ENCODE measurements at regions not wholly inside any gene's neighbourhood (a gene's known extent, or its start where the extent isn't known, plus 50 kb on each side); places are given as distances from the start of the nearest gene placed in this dataset.
A peak's percentile ranks its signal among the peaks of the same experiment; 100 is the strongest.

DNA sequence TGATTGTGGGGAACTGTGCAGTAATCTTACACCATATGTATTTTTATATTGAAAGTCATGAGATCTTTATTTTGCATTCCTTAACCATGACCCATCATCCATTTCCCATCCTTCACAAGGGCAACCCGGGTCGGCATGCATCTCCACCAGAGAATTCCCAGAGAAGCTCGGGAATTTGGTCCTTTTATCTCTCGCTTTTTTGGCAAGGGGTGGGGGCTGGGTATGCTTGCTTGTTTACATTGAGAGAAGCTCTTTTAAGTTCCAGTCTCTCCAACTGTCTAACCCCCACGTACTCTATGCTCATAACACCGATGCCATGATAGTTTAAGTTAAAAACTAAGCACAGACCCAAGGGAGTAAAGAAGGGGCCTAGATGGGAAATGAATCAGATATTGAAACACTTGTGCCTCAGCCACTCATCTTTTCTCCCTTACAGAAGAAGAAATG is 109.9 kb upstream of the NFIB start:
- TF ChIP-seq, protein P1, sequence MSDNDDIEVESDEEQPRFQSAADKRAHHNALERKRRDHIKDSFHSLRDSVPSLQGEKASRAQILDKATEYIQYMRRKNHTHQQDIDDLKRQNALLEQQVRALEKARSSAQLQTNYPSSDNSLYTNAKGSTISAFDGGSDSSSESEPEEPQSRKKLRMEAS (IDR thresholded peaks at IDR 0.05; ENCODE audit: insufficient read depth, insufficient read length) = no peak
- TF ChIP-seq FOS (IDR thresholded peaks at IDR 0.05; ENCODE audit: borderline replicate concordance, insufficient read depth, low read length) (peak; percentile 56), JUN (IDR thresholded peaks at IDR 0.05; ENCODE audit: borderline replicate concordance, insufficient read depth, insufficient read length, low read depth) (peak; percentile 49), GATA2 (IDR thresholded peaks at IDR 0.05; ENCODE audit: insufficient read depth, insufficient read length, low read depth, low read length) (no peak), EZH2 (IDR thresholded peaks at IDR 0.05; ENCODE audit: borderline replicate concordance, low read depth, low read length, severe bottlenecking) (no peak)
- intact Hi-C loops (cut with micrococcal nuclease) = no loop called here
- no peaks in the 10 kb centered on the region for H3K9me1 ChIP-seq (replicated peaks; ENCODE audit: control insufficient read depth, extremely low read depth, insufficient read depth, low read length)
- ChIA-PET CTCF (interaction anchor here (0.6 to 2.3 kb wide), 5 partner anchors 9 to 1150 kb away, joined by 3 to 11 read pairs (median 4); no protein-coding TSS in a partner anchor), POLR2A (no interaction called here)
- H3K27ac ChIP-seq (ENCODE audit: insufficient read depth, low read depth, low read length) = peak overlapping the region; percentile 54
- H3K4me2 ChIP-seq (ENCODE audit: insufficient read depth, low read length) = peak overlapping the region; percentile 49
- H4K20me1 ChIP-seq (replicated peaks; ENCODE audit: control insufficient read depth, extremely low read depth, insufficient read depth, low read length) = no peaks in the 10 kb centered on the region
- no peaks in the 10 kb centered on the region for H3K9me3 ChIP-seq (replicated peaks; ENCODE audit: control insufficient read depth, insufficient read depth, low read length)
- peak; percentile 8 for FAIRE-seq
- DNase-seq (ENCODE audit: low read depth, low spot score) = peak; percentile 63
- H3K36me3 ChIP-seq (ENCODE audit: control insufficient read depth in 2 of 2, extremely low read depth in 1 of 2, insufficient read depth in 2 of 2, low read length in 2 of 2) = no peaks in the 10 kb centered on the region
- no peak overlapping the region for H3K9ac ChIP-seq (replicated peaks; ENCODE audit: extremely low read depth, insufficient read depth, low read length)
- no TSS peak for BruUV-seq (replicated peaks)
- dilution Hi-C loops (cut with MboI; ENCODE audit: extremely low pct_ligation_motif_present, low sequenced_read_pairs) = no loop called here
- no peaks in the 10 kb centered on the region for H3K27me3 ChIP-seq (ENCODE audit: control insufficient read depth in 2 of 2, insufficient read depth in 2 of 2, low read length in 2 of 2)
- peaks cover 13% of the 10 kb centered on the region for H3K4me1 ChIP-seq (ENCODE audit: control insufficient read depth, extremely low read depth, insufficient read depth, low read length)
- H3K4me3 ChIP-seq (replicated peaks in 1 of 3; ENCODE audit: insufficient read depth in 1 of 3, low read depth in 1 of 3, low read length in 3 of 3) = no peak overlapping the region
- H2AFZ ChIP-seq (ENCODE audit: low read depth, low read length) = peak overlapping the region; percentile 40
- H3K79me2 ChIP-seq (ENCODE audit: control insufficient read depth, insufficient read depth, low read length) = no peaks in the 10 kb centered on the region

DNA sequence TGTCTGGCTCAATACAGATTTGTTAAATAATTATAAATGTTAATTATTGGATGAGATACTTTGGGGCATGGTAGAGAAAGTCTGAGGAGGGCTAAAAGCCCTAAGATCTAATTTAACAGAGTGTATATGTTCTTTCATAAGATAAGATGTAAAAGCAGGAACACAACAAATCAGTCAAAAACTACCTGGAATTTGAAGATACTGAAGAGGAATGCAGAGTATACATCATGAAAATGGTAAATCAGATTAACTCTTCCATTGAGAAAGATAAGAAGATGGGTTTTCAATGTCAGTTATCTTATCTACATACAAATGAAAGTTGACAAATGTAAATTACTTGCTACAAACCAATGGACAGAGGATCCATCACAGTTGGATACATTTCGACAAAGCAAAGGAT is 107.3 kb upstream of the NFIB start:
- CTCF ChIA-PET = no interaction called here
- POLR2A ChIA-PET = no interaction called here
- Histone ChIP-seq H3K27ac (ENCODE audit: insufficient read depth, low read depth, low read length) (no peak overlapping the region), H3K4me2 (ENCODE audit: insufficient read depth, low read length) (no peak overlapping the region), H3K9me3 (replicated peaks; ENCODE audit: control insufficient read depth, insufficient read depth, low read length) (no peaks in the 10 kb centered on the region), H3K79me2 (ENCODE audit: control insufficient read depth, insufficient read depth, low read length) (no peaks in the 10 kb centered on the region), H3K9me1 (replicated peaks; ENCODE audit: control insufficient read depth, extremely low read depth, insufficient read depth, low read length) (no peaks in the 10 kb centered on the region), H3K9ac (replicated peaks; ENCODE audit: extremely low read depth, insufficient read depth, low read length) (no peak overlapping the region), H3K36me3 (ENCODE audit: control insufficient read depth in 2 of 2, extremely low read depth in 1 of 2, insufficient read depth in 2 of 2, low read length in 2 of 2) (no peaks in the 10 kb centered on the region), H4K20me1 (replicated peaks; ENCODE audit: control insufficient read depth, extremely low read depth, insufficient read depth, low read length) (no peaks in the 10 kb centered on the region), H3K4me3 (replicated peaks in 1 of 3; ENCODE audit: insufficient read depth in 1 of 3, low read depth in 1 of 3, low read length in 3 of 3) (no peak overlapping the region), H2AFZ (ENCODE audit: low read depth, low read length) (no peak overlapping the region), H3K4me1 (ENCODE audit: control insufficient read depth, extremely low read depth, insufficient read depth, low read length) (peaks cover 13% of the 10 kb centered on the region), H3K27me3 (ENCODE audit: control insufficient read depth in 2 of 2, insufficient read depth in 2 of 2, low read length in 2 of 2) (no peaks in the 10 kb centered on the region)
- intact Hi-C loops (cut with micrococcal nuclease) = no loop called here
- DNase-seq (ENCODE audit: low read depth, low spot score) (no peak), FAIRE-seq (no peak)
- dilution Hi-C loops (cut with MboI; ENCODE audit: extremely low pct_ligation_motif_present, low sequenced_read_pairs) = no loop called here
- BruUV-seq (replicated peaks) = no TSS peak
- TF ChIP-seq POLR2AphosphoS5 (IDR thresholded peaks at IDR 0.05; ENCODE audit: insufficient read depth, low read depth, low read length) = no peak
- no peak for TF ChIP-seq POLR2A (IDR thresholded peaks at IDR 0.05; ENCODE audit: low read depth, low read length)
- TF ChIP-seq, protein P2, sequence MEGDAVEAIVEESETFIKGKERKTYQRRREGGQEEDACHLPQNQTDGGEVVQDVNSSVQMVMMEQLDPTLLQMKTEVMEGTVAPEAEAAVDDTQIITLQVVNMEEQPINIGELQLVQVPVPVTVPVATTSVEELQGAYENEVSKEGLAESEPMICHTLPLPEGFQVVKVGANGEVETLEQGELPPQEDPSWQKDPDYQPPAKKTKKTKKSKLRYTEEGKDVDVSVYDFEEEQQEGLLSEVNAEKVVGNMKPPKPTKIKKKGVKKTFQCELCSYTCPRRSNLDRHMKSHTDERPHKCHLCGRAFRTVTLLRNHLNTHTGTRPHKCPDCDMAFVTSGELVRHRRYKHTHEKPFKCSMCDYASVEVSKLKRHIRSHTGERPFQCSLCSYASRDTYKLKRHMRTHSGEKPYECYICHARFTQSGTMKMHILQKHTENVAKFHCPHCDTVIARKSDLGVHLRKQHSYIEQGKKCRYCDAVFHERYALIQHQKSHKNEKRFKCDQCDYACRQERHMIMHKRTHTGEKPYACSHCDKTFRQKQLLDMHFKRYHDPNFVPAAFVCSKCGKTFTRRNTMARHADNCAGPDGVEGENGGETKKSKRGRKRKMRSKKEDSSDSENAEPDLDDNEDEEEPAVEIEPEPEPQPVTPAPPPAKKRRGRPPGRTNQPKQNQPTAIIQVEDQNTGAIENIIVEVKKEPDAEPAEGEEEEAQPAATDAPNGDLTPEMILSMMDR (IDR thresholded peaks at IDR 0.05; ENCODE audit: extremely low read depth in 1 of 2, insufficient read depth in 1 of 2, low read depth in 1 of 2, low read length in 2 of 2) = no peak
- no peak for TF ChIP-seq JUN (IDR thresholded peaks at IDR 0.05; ENCODE audit: borderline replicate concordance, insufficient read depth, insufficient read length, low read depth)
- TF ChIP-seq GATA2 (IDR thresholded peaks at IDR 0.05; ENCODE audit: insufficient read depth, insufficient read length, low read depth, low read length) = no peak
- TF ChIP-seq, protein P1 (IDR thresholded peaks at IDR 0.05; ENCODE audit: insufficient read depth, insufficient read length) = no peak
